ENCODE measurements at regions not wholly inside any gene's neighbourhood (a gene's known extent, or its start where the extent isn't known, plus 50 kb on each side); places are given as distances from the start of the nearest gene placed in this dataset.

DNA sequence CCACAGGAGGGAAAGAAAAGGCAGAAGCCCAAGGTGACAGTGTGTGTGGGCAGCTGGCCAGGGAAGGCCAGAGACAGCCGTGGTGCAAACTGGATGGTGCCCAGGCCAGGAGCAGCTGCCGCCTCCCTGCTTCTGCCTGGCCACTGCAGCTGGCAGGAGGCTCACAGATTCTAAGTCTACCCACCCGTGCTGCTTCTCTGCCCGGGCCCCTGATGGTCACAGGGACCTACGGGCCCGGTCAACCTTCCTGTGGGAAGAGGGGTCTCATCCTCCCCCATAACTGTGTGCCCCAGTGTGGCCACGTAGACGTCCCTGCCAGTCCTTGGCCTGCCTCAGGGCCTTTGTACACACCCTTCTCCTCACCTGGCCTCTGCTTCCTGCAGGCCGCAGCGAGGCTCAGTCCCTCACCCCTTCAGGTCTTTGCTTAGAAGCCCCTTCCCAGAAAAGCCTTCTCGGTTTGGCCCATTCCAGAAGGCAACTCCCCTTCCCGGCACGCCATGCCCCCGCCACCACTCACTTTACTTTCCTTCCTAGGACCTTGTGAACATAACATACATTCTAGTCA lies 192.6 kb upstream of the AJAP1 start:
- Histone ChIP-seq H3K4me3 (ENCODE audit: low read depth, low read length) (no peak overlapping the region), H3K27me3 (ENCODE audit: control insufficient read depth, insufficient read depth, low read length) (no peaks in the 10 kb centered on the region), H3K36me3 (ENCODE audit: control insufficient read depth, insufficient read depth, low read length) (no peaks in the 10 kb centered on the region)
- TF ChIP-seq, protein P1, sequence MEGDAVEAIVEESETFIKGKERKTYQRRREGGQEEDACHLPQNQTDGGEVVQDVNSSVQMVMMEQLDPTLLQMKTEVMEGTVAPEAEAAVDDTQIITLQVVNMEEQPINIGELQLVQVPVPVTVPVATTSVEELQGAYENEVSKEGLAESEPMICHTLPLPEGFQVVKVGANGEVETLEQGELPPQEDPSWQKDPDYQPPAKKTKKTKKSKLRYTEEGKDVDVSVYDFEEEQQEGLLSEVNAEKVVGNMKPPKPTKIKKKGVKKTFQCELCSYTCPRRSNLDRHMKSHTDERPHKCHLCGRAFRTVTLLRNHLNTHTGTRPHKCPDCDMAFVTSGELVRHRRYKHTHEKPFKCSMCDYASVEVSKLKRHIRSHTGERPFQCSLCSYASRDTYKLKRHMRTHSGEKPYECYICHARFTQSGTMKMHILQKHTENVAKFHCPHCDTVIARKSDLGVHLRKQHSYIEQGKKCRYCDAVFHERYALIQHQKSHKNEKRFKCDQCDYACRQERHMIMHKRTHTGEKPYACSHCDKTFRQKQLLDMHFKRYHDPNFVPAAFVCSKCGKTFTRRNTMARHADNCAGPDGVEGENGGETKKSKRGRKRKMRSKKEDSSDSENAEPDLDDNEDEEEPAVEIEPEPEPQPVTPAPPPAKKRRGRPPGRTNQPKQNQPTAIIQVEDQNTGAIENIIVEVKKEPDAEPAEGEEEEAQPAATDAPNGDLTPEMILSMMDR (IDR thresholded peaks at IDR 0.05; ENCODE audit: insufficient read depth, low read length, severe bottlenecking), result no peak
- FAIRE-seq (no peak), DNase-seq (ENCODE audit: low read depth) (no peak)

DNA sequence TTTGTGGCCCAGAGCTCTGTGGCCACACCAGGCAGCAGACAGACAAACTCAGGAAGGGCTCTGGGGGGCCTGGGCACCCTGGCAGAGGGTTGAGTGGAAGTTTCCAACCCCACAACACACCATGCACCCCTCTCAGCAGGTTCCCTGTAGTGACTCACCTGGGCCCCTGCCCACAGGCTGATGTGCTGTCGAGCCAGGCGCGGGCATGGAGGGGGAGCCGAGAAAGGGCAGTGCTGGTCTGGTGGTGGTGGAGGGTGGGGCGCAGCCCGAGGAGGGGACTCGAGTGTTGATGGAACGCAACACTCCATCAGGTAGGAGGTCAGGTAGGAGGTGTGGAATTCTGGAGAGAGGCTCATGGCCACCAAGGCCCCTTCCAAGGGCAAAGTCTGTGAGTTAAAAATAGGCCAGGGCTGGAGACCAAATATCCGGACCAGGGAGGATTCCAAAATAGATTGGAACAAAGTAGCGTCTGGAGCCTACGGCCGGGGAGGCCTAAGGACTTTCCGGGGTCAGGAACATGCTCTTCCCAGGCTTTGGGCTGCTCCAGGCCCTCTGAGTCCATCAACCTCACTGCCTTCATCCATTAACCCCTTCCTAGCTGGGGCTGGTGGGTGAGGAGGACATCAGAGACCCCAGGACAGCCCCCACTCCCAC lies 191.5 kb upstream of the AJAP1 start:
- Histone ChIP-seq H3K36me3 (ENCODE audit: control insufficient read depth, insufficient read depth, low read length) (no peaks in the 10 kb centered on the region), H3K4me3 (ENCODE audit: low read depth, low read length) (no peak overlapping the region), H3K27me3 (ENCODE audit: control insufficient read depth, insufficient read depth, low read length) (no peaks in the 10 kb centered on the region)
- DNase-seq (ENCODE audit: low read depth), result no peak
- TF ChIP-seq, protein P1 (IDR thresholded peaks at IDR 0.05; ENCODE audit: insufficient read depth, low read length, severe bottlenecking), result no peak
- FAIRE-seq, result no peak

DNA sequence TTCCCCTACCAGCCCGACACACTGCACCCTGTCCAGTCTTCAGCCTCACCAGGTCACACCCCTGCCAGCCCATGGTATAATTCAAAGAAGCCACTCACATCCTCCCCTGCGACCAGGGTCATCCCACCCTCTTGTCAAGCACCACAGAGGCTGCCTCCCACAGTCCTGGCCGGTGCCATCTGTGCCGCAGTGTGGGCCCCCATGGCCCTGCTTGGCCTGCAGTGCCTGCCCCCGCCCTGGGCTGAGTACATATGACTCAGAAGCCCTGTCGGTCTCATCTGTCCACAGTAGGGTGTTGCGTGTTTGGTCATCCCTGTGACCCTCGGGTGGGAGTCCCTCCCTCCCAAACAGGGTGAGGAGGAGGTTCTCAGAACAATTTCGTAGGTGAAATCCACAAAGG lies 190.8 kb upstream of the AJAP1 start:
- H3K4me3 ChIP-seq (ENCODE audit: low read depth, low read length), result no peak overlapping the region
- TF ChIP-seq, protein P1 (IDR thresholded peaks at IDR 0.05; ENCODE audit: insufficient read depth, low read length, severe bottlenecking), result no peak
- FAIRE-seq (no peak), DNase-seq (ENCODE audit: low read depth) (no peak)
- no peaks in the 10 kb centered on the region for H3K27me3 ChIP-seq (ENCODE audit: control insufficient read depth, insufficient read depth, low read length)
- H3K36me3 ChIP-seq (ENCODE audit: control insufficient read depth, insufficient read depth, low read length), result no peaks in the 10 kb centered on the region

DNA sequence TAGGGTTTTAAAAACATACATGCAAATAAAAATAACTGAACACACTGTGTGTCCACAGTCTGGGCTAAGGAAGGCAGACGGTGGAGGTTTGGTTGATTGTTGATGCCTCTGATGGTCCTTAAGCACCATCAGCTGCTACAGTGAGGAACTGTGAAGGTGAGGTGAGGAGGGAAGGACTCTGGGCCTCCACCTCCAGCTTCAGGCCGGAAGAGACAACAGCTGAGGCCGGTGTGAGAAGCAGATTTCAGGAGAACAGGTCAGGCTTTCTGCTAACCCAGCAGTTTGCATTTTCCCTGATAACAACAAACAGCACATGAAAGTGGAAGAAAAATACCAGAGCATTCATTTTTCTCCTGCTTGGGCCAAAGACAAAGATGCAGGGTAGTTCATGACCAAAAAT lies 189.9 kb upstream of the AJAP1 start:
- H3K4me3 ChIP-seq (ENCODE audit: low read depth, low read length), result no peak overlapping the region
- DNase-seq (ENCODE audit: low read depth), result no peak
- H3K36me3 ChIP-seq (ENCODE audit: control insufficient read depth, insufficient read depth, low read length), result no peaks in the 10 kb centered on the region
- TF ChIP-seq, protein P1 (IDR thresholded peaks at IDR 0.05; ENCODE audit: insufficient read depth, low read length, severe bottlenecking), result no peak
- no peak for FAIRE-seq
- no peaks in the 10 kb centered on the region for H3K27me3 ChIP-seq (ENCODE audit: control insufficient read depth, insufficient read depth, low read length)

DNA sequence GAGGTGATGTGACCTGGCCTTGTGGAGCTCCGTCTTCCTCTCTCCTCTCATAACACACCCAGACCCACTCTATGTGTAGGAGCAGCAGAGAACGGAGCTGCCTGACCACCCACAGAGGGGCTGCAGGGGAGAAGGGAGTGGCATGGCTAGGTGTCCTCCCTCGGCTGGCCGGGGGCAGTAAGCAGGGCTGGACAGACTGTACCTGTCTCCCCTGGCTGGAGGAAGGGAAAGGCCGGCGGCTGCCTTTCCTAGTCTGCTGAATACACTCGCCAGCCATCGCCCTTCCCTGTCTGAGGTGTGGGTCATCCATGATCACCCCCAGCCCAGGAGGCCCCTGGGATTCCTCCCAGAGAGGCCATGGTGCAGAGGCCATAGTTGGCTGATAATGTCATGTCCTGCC lies 187.2 kb upstream of the AJAP1 start:
- TF ChIP-seq, protein P1 (IDR thresholded peaks at IDR 0.05; ENCODE audit: insufficient read depth, low read length, severe bottlenecking), result no peak
- Histone ChIP-seq H3K27me3 (ENCODE audit: control insufficient read depth, insufficient read depth, low read length) (no peaks in the 10 kb centered on the region), H3K36me3 (ENCODE audit: control insufficient read depth, insufficient read depth, low read length) (no peaks in the 10 kb centered on the region), H3K4me3 (ENCODE audit: low read depth, low read length) (no peak overlapping the region)
- DNase-seq (ENCODE audit: low read depth), result no peak
- no peak for FAIRE-seq

DNA sequence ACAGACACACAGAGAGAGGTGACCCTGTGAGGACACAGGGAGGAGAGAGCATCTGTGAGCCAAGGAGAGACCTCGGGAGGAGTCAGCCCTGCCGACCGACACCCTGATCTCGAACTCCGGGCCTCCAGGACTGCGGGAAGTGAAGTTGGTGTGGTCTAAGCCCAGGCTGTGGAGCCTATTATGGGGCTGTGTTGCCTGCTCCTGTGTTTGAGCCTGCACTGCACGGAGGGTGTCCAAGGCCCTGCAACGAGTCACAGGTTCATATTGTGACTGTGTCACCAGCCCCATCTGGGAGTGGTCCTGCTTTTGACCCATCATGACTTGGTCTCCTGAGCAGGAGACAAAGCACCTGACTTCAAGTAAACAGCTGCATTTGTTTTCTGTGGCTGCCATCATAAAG lies 186.0 kb upstream of the AJAP1 start:
- DNase-seq (ENCODE audit: low read depth) (no peak), FAIRE-seq (no peak)
- TF ChIP-seq, protein P1 (IDR thresholded peaks at IDR 0.05; ENCODE audit: insufficient read depth, low read length, severe bottlenecking), result no peak

More for the DNA sequence above, 186.0 kb upstream of the AJAP1 start:
- no peaks in the 10 kb centered on the region for H3K27me3 ChIP-seq (ENCODE audit: control insufficient read depth, insufficient read depth, low read length)
- no peak overlapping the region for H3K4me3 ChIP-seq (ENCODE audit: low read depth, low read length)
- no peaks in the 10 kb centered on the region for H3K36me3 ChIP-seq (ENCODE audit: control insufficient read depth, insufficient read depth, low read length)
